GM23338 (cell line): ENCODE measurements at regions not wholly inside any gene's neighbourhood (a gene's known extent, or its start where the extent isn't known, plus 50 kb on each side); places are given as distances from the start of the nearest gene placed in this dataset.

Experiments used
- ATAC-seq: fragments of 200-7000 bp; cut with Tn5 transposase; 3 replicates; pipeline ENCODE4 v1.9.1; 2020
- DNase-seq: peaks from one replicate; pipeline ENCODE4 v3.0.0-alpha.2; 2015; ENCODE audit warnings: low spot score
- H2AFZ ChIP-seq: fragments of 200-600 bp; sonication (generic); 2 replicates; pipeline ENCODE4 v1.8.0; 2016; ENCODE audit warnings: antibody characterized with exemption, mild to moderate bottlenecking, moderate library complexity
- H3F3A ChIP-seq: fragments of 200-600 bp; sonication (generic); replicated peaks from 2 replicates; pipeline ENCODE4 v1.8.0; 2017; ENCODE audit warnings: antibody characterized with exemption, mixed run types, low read depth
- H3K27ac ChIP-seq: fragments of 200-600 bp; sonication (generic); 2 replicates; pipeline ENCODE4 v1.6.1; 2016; ENCODE audit warnings: low read depth
- H3K27me3 ChIP-seq: fragments of 200-600 bp; sonication (generic); 2 replicates; pipeline ENCODE4 v1.8.0; 2016; ENCODE audit warnings: mild to moderate bottlenecking, mixed run types, moderate library complexity; ENCODE audit not compliant: insufficient read depth
- H3K36me3 ChIP-seq: fragments of 200-600 bp; sonication (generic); 2 replicates; pipeline ENCODE4 v1.8.0; 2016; ENCODE audit warnings: mild to moderate bottlenecking; ENCODE audit not compliant: insufficient read depth
- H3K4me1 ChIP-seq: fragments of 200-600 bp; sonication (generic); 2 replicates; pipeline ENCODE4 v1.8.0; 2016; ENCODE audit warnings: mild to moderate bottlenecking, moderate library complexity; ENCODE audit not compliant: insufficient read depth
- H3K4me2 ChIP-seq: fragments of 200-600 bp; sonication (generic); 2 replicates; pipeline ENCODE4 v1.7.1; 2017; ENCODE audit warnings: mixed run types
- H3K4me3 ChIP-seq: fragments of 200-600 bp; sonication (generic); 2 replicates; pipeline ENCODE4 v1.6.1; 2016; ENCODE audit warnings: mixed run types
- H3K79me2 ChIP-seq: fragments of 200-600 bp; sonication (generic); replicated peaks from 2 replicates; pipeline ENCODE4 v1.8.0; 2017; ENCODE audit warnings: mild to moderate bottlenecking; ENCODE audit not compliant: insufficient read depth
- H3K9me2 ChIP-seq: fragments of 200-600 bp; sonication (generic); 2 replicates; pipeline ENCODE4 v1.8.0; 2017; ENCODE audit not compliant: insufficient read depth
- H4K20me1 ChIP-seq: fragments of 200-600 bp; sonication (generic); replicated peaks from 2 replicates; pipeline ENCODE4 v1.8.0; 2017; ENCODE audit warnings: mild to moderate bottlenecking; ENCODE audit not compliant: insufficient read depth
- H3K27ac Mint-ChIP-seq: 2 replicates; pipeline ENCODE4 v1.8.0; 2020; ENCODE audit warnings: inconsistent platforms, mild to moderate bottlenecking, moderate library complexity, mixed read lengths
- H3K27me3 Mint-ChIP-seq: 3 replicates; pipeline ENCODE4 v1.8.0; 2022; ENCODE audit warnings: low read depth, mild to moderate bottlenecking, moderate library complexity, mixed read lengths, inconsistent platforms; ENCODE audit not compliant: insufficient read depth, poor library complexity
- H3K36me3 Mint-ChIP-seq: 3 replicates; pipeline ENCODE4 v1.8.0; 2021; ENCODE audit warnings: low read depth, mild to moderate bottlenecking, inconsistent platforms, moderate library complexity, mixed read lengths
- H3K4me1 Mint-ChIP-seq: 3 replicates; pipeline ENCODE4 v1.8.0; 2020; ENCODE audit warnings: mild to moderate bottlenecking, inconsistent platforms, mixed read lengths
- H3K4me3 Mint-ChIP-seq: 3 replicates; pipeline ENCODE4 v1.8.0; 2021; ENCODE audit warnings: moderate library complexity, mild to moderate bottlenecking, inconsistent platforms, mixed read lengths
- H3K9me3 Mint-ChIP-seq: 3 replicates; pipeline ENCODE4 v1.8.0; 2020; ENCODE audit warnings: moderate library complexity, mild to moderate bottlenecking, inconsistent platforms, mixed read lengths
- CREB1 ChIP-seq: fragments of 250-450 bp; sonication (Bioruptor Pico); IDR thresholded peaks from 2 replicates; pipeline ENCODE4 v1.5.0; 2020; ENCODE audit warnings: low read depth, mild to moderate bottlenecking, moderate library complexity
- EZH2 ChIP-seq: fragments of 200-600 bp; sonication (generic); IDR thresholded peaks from one replicate; pipeline ENCODE4 v1.8.0; 2017; ENCODE audit warnings: antibody characterized with exemption, mild to moderate bottlenecking, low read depth; ENCODE audit not compliant: unreplicated experiment
- EZH2phosphoT487 ChIP-seq: fragments of 200-600 bp; sonication (generic); IDR thresholded peaks from one replicate; pipeline ENCODE4 v1.8.1; 2018; ENCODE audit warnings: antibody characterized with exemption; ENCODE audit not compliant: unreplicated experiment
- JUNB ChIP-seq: IDR thresholded peaks from one replicate; pipeline ENCODE4 v1.6.1; 2016; ENCODE audit warnings: antibody characterized with exemption; ENCODE audit not compliant: unreplicated experiment
- NANOG ChIP-seq: IDR thresholded peaks from 2 replicates; pipeline ENCODE4 v1.6.1; 2016; ENCODE audit warnings: antibody characterized with exemption, borderline replicate concordance
- POLR2AphosphoS5 ChIP-seq: IDR thresholded peaks from 2 replicates; pipeline ENCODE4 v1.6.1; 2016; ENCODE audit warnings: antibody characterized with exemption, low read depth
- STAT1 ChIP-seq: IDR thresholded peaks from one replicate; pipeline ENCODE4 v1.6.1; 2016; ENCODE audit warnings: antibody characterized with exemption; ENCODE audit not compliant: unreplicated experiment
- ZNF114 ChIP-seq: fragments of 250-450 bp; sonication (Bioruptor Pico); IDR thresholded peaks from 2 replicates; pipeline ENCODE4 v1.5.0; 2020; ENCODE audit warnings: mild to moderate bottlenecking, moderate library complexity
- ZNF331 ChIP-seq: fragments of 250-450 bp; sonication (Bioruptor Pico); IDR thresholded peaks from 2 replicates; pipeline ENCODE4 v1.5.0; 2020; ENCODE audit warnings: low read depth, mild to moderate bottlenecking, moderate library complexity
- TF ChIP-seq, protein P1 (sequence below): fragments of 250-450 bp; sonication (Bioruptor Pico); IDR thresholded peaks from 2 replicates; pipeline ENCODE4 v1.5.0; 2020; ENCODE audit warnings: mild to moderate bottlenecking, moderate library complexity
- TF ChIP-seq, protein P2 (sequence below): IDR thresholded peaks from one replicate; pipeline ENCODE4 v1.6.1; 2018; ENCODE audit warnings: antibody characterized with exemption; ENCODE audit not compliant: unreplicated experiment
- TF ChIP-seq, protein P3 (sequence below): IDR thresholded peaks from 2 replicates; pipeline ENCODE4 v1.6.1; 2016; ENCODE audit warnings: antibody characterized with exemption
- TF ChIP-seq, protein P4 (sequence below), 2 experiments: fragments of 200-600 bp in 1 of 2; sonication (generic) in 1 of 2; conservative IDR thresholded peaks; 2 replicates each; pipeline versions ENCODE4 v1.5.1 to v1.6.1; 2016 to 2017; ENCODE audit warnings: antibody characterized with exemption in 2 of 2, low read depth in 2 of 2, mild to moderate bottlenecking in 2 of 2, moderate library complexity in 1 of 2

DNA sequence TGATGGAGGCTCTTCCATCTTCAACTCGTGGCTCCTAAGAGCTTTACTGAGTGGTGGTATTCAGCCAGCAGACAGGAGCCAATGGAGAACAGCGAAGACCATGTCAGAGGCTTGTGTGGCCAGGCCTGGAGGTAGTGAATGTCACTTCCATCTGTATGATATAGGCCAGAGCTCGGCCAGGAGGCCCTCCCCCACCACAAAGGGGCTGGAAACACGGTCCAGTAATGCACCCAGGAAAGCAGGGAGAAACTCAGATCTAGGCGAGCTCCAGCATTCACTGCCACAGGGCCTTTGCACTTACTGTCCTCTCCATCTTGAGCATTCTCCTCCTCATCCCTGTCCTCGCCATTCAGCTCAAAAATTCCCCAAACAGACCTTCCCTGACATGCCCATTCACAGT, 555.3 kb upstream of the C16orf82 start:
- ATAC-seq (no peak), DNase-seq (no peak)
- no peak for TF ChIP-seq POLR2AphosphoS5
- no peak for TF ChIP-seq EZH2
- no peak for TF ChIP-seq NANOG
- TF ChIP-seq ZNF114 (CRISPR knock-in tag) = no peak
- no peak for TF ChIP-seq JUNB
- no peak for TF ChIP-seq STAT1
- TF ChIP-seq, protein P1, sequence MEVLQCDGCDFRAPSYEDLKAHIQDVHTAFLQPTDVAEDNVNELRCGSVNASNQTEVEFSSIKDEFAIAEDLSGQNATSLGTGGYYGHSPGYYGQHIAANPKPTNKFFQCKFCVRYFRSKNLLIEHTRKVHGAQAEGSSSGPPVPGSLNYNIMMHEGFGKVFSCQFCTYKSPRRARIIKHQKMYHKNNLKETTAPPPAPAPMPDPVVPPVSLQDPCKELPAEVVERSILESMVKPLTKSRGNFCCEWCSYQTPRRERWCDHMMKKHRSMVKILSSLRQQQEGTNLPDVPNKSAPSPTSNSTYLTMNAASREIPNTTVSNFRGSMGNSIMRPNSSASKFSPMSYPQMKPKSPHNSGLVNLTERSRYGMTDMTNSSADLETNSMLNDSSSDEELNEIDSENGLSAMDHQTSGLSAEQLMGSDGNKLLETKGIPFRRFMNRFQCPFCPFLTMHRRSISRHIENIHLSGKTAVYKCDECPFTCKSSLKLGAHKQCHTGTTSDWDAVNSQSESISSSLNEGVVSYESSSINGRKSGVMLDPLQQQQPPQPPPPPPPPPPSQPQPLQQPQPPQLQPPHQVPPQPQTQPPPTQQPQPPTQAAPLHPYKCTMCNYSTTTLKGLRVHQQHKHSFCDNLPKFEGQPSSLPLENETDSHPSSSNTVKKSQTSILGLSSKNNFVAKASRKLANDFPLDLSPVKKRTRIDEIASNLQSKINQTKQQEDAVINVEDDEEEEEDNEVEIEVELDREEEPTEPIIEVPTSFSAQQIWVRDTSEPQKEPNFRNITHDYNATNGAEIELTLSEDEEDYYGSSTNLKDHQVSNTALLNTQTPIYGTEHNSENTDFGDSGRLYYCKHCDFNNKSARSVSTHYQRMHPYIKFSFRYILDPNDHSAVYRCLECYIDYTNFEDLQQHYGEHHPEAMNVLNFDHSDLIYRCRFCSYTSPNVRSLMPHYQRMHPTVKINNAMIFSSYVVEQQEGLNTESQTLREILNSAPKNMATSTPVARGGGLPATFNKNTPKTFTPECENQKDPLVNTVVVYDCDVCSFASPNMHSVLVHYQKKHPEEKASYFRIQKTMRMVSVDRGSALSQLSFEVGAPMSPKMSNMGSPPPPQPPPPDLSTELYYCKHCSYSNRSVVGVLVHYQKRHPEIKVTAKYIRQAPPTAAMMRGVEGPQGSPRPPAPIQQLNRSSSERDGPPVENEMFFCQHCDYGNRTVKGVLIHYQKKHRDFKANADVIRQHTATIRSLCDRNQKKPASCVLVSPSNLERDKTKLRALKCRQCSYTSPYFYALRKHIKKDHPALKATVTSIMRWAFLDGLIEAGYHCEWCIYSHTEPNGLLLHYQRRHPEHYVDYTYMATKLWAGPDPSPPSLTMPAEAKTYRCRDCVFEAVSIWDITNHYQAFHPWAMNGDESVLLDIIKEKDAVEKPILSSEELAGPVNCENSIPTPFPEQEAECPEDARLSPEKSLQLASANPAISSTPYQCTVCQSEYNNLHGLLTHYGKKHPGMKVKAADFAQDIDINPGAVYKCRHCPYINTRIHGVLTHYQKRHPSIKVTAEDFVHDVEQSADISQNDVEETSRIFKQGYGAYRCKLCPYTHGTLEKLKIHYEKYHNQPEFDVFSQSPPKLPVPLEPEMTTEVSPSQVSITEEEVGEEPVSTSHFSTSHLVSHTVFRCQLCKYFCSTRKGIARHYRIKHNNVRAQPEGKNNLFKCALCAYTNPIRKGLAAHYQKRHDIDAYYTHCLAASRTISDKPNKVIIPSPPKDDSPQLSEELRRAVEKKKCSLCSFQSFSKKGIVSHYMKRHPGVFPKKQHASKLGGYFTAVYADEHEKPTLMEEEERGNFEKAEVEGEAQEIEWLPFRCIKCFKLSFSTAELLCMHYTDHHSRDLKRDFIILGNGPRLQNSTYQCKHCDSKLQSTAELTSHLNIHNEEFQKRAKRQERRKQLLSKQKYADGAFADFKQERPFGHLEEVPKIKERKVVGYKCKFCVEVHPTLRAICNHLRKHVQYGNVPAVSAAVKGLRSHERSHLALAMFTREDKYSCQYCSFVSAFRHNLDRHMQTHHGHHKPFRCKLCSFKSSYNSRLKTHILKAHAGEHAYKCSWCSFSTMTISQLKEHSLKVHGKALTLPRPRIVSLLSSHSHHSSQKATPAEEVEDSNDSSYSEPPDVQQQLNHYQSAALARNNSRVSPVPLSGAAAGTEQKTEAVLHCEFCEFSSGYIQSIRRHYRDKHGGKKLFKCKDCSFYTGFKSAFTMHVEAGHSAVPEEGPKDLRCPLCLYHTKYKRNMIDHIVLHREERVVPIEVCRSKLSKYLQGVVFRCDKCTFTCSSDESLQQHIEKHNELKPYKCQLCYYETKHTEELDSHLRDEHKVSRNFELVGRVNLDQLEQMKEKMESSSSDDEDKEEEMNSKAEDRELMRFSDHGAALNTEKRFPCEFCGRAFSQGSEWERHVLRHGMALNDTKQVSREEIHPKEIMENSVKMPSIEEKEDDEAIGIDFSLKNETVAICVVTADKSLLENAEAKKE = no peak
- TF ChIP-seq, protein P2, sequence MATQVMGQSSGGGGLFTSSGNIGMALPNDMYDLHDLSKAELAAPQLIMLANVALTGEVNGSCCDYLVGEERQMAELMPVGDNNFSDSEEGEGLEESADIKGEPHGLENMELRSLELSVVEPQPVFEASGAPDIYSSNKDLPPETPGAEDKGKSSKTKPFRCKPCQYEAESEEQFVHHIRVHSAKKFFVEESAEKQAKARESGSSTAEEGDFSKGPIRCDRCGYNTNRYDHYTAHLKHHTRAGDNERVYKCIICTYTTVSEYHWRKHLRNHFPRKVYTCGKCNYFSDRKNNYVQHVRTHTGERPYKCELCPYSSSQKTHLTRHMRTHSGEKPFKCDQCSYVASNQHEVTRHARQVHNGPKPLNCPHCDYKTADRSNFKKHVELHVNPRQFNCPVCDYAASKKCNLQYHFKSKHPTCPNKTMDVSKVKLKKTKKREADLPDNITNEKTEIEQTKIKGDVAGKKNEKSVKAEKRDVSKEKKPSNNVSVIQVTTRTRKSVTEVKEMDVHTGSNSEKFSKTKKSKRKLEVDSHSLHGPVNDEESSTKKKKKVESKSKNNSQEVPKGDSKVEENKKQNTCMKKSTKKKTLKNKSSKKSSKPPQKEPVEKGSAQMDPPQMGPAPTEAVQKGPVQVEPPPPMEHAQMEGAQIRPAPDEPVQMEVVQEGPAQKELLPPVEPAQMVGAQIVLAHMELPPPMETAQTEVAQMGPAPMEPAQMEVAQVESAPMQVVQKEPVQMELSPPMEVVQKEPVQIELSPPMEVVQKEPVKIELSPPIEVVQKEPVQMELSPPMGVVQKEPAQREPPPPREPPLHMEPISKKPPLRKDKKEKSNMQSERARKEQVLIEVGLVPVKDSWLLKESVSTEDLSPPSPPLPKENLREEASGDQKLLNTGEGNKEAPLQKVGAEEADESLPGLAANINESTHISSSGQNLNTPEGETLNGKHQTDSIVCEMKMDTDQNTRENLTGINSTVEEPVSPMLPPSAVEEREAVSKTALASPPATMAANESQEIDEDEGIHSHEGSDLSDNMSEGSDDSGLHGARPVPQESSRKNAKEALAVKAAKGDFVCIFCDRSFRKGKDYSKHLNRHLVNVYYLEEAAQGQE = no peak
- TF ChIP-seq, protein P3, sequence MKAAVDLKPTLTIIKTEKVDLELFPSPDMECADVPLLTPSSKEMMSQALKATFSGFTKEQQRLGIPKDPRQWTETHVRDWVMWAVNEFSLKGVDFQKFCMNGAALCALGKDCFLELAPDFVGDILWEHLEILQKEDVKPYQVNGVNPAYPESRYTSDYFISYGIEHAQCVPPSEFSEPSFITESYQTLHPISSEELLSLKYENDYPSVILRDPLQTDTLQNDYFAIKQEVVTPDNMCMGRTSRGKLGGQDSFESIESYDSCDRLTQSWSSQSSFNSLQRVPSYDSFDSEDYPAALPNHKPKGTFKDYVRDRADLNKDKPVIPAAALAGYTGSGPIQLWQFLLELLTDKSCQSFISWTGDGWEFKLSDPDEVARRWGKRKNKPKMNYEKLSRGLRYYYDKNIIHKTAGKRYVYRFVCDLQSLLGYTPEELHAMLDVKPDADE = no peak
- TF ChIP-seq, protein P4, sequence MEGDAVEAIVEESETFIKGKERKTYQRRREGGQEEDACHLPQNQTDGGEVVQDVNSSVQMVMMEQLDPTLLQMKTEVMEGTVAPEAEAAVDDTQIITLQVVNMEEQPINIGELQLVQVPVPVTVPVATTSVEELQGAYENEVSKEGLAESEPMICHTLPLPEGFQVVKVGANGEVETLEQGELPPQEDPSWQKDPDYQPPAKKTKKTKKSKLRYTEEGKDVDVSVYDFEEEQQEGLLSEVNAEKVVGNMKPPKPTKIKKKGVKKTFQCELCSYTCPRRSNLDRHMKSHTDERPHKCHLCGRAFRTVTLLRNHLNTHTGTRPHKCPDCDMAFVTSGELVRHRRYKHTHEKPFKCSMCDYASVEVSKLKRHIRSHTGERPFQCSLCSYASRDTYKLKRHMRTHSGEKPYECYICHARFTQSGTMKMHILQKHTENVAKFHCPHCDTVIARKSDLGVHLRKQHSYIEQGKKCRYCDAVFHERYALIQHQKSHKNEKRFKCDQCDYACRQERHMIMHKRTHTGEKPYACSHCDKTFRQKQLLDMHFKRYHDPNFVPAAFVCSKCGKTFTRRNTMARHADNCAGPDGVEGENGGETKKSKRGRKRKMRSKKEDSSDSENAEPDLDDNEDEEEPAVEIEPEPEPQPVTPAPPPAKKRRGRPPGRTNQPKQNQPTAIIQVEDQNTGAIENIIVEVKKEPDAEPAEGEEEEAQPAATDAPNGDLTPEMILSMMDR (conservative IDR thresholded peaks at IDR 0.05; ENCODE audit: low read depth in 2 of 2) = no peak
- TF ChIP-seq ZNF331 (CRISPR knock-in tag) = no peak
- no peak for TF ChIP-seq CREB1
- TF ChIP-seq EZH2phosphoT487 = no peak
- peaks cover 87% of the 10 kb centered on the region for H3K9me3 Mint-ChIP-seq
- H3K9me2 ChIP-seq = no peaks in the 10 kb centered on the region
- no peak overlapping the region for H3K4me2 ChIP-seq
- no peaks in the 10 kb centered on the region for H3K4me1 ChIP-seq
- H3K4me3 ChIP-seq = no peak overlapping the region
- no peaks in the 10 kb centered on the region for H3K27me3 ChIP-seq
- no peaks in the 10 kb centered on the region for H3K4me1 Mint-ChIP-seq
- H3F3A ChIP-seq = no peaks in the 10 kb centered on the region
- H3K79me2 ChIP-seq = no peaks in the 10 kb centered on the region
- H4K20me1 ChIP-seq = no peaks in the 10 kb centered on the region
- H3K27me3 Mint-ChIP-seq = peaks cover 3% of the 10 kb centered on the region
- H3K36me3 ChIP-seq = no peaks in the 10 kb centered on the region
- no peak overlapping the region for H3K4me3 Mint-ChIP-seq
- no peak overlapping the region for H2AFZ ChIP-seq
- no peak overlapping the region for H3K27ac ChIP-seq
- H3K36me3 Mint-ChIP-seq = peaks cover 1% of the 10 kb centered on the region; the same call in 2 of the 3 replicates
- H3K27ac Mint-ChIP-seq = no peak overlapping the region
